Glutamatergic neuron (in vitro differentiated cells): ENCODE measurements at regions not wholly inside any gene's neighbourhood (a gene's known extent, or its start where the extent isn't known, plus 50 kb on each side); places are given as distances from the start of the nearest gene placed in this dataset.

Experiments used
- DNase-seq: peaks from one replicate; pipeline ENCODE4 v3.0.0; 2022
- H3K27ac Mint-ChIP-seq: one replicate; pipeline ENCODE4 v1.8.0; 2020; ENCODE audit warnings: mild to moderate bottlenecking, mixed read lengths, inconsistent platforms; ENCODE audit not compliant: unreplicated experiment
- H3K27me3 Mint-ChIP-seq: one replicate; pipeline ENCODE4 v1.8.0; 2020; ENCODE audit warnings: mild to moderate bottlenecking, moderate library complexity, mixed read lengths, inconsistent platforms; ENCODE audit not compliant: unreplicated experiment
- H3K36me3 Mint-ChIP-seq: one replicate; pipeline ENCODE4 v1.8.0; 2020; ENCODE audit warnings: mild to moderate bottlenecking, mixed read lengths, inconsistent platforms; ENCODE audit not compliant: unreplicated experiment
- H3K4me1 Mint-ChIP-seq: one replicate; pipeline ENCODE4 v1.8.0; 2020; ENCODE audit warnings: mild to moderate bottlenecking, low read depth, mixed read lengths, inconsistent platforms; ENCODE audit not compliant: unreplicated experiment
- H3K4me3 Mint-ChIP-seq: one replicate; pipeline ENCODE4 v1.8.0; 2020; ENCODE audit warnings: mild to moderate bottlenecking, mixed read lengths, inconsistent platforms; ENCODE audit not compliant: unreplicated experiment
- H3K9me3 Mint-ChIP-seq: one replicate; pipeline ENCODE4 v1.8.0; 2020; ENCODE audit warnings: mild to moderate bottlenecking, moderate library complexity, mixed read lengths, inconsistent platforms; ENCODE audit not compliant: unreplicated experiment
- TF ChIP-seq, protein P1 (sequence below): fragments of 200-600 bp; sonication (generic); IDR thresholded peaks from one replicate; pipeline ENCODE4 v1.5.0; 2021; ENCODE audit not compliant: partially characterized antibody, unreplicated experiment

DNA sequence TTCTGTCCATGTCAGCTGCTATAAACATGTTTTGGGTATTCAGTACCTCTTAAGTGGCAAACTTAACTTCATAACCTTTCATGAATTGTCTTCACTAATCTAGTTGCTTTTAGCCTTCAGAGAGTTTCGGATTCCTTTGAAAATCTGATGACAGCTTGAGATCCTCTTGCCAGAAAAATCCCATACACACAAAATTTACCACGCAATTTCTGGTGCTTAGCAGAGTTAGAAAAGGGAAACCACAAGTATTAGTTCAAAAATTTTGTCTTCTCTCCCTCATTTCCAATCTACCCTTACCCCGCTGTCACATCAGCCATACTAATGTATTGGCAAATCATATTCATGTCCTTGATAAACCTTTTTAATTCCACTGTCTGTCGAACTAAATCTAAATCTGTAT is 72.7 kb upstream of the TMEM106B start:
- H3K27ac Mint-ChIP-seq = no peak overlapping the region
- peaks cover 2% of the 10 kb centered on the region for H3K27me3 Mint-ChIP-seq
- TF ChIP-seq, protein P1, sequence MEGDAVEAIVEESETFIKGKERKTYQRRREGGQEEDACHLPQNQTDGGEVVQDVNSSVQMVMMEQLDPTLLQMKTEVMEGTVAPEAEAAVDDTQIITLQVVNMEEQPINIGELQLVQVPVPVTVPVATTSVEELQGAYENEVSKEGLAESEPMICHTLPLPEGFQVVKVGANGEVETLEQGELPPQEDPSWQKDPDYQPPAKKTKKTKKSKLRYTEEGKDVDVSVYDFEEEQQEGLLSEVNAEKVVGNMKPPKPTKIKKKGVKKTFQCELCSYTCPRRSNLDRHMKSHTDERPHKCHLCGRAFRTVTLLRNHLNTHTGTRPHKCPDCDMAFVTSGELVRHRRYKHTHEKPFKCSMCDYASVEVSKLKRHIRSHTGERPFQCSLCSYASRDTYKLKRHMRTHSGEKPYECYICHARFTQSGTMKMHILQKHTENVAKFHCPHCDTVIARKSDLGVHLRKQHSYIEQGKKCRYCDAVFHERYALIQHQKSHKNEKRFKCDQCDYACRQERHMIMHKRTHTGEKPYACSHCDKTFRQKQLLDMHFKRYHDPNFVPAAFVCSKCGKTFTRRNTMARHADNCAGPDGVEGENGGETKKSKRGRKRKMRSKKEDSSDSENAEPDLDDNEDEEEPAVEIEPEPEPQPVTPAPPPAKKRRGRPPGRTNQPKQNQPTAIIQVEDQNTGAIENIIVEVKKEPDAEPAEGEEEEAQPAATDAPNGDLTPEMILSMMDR = no peak
- no peaks in the 10 kb centered on the region for H3K36me3 Mint-ChIP-seq
- no peak overlapping the region for H3K4me3 Mint-ChIP-seq
- DNase-seq = no peak
- no peaks in the 10 kb centered on the region for H3K4me1 Mint-ChIP-seq
- H3K9me3 Mint-ChIP-seq = no peaks in the 10 kb centered on the region

DNA sequence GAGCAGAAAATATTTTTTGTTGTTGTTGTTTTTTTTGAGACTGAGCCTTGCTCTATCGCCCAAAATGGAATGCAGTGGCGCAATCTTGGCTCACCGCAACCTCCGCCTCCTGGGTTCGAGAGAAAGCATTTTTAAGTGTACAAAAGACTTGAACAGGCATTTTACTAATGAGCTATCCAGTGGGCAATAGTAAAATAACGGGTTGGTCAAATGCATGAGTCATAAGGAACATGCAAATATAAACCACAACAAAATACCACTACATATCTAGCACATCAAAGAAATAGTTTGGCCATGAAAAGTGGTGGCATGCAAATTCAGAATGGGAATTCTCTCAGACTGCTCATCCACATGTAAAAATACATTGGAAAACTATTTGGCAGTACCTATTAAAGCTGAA is 71.7 kb upstream of the TMEM106B start:
- DNase-seq = no peak
- TF ChIP-seq, protein P1 = no peak
- Mint-ChIP-seq H3K27me3 (peaks cover 2% of the 10 kb centered on the region), H3K27ac (no peak overlapping the region), H3K36me3 (no peaks in the 10 kb centered on the region), H3K4me3 (no peak overlapping the region), H3K9me3 (no peaks in the 10 kb centered on the region), H3K4me1 (no peaks in the 10 kb centered on the region)

DNA sequence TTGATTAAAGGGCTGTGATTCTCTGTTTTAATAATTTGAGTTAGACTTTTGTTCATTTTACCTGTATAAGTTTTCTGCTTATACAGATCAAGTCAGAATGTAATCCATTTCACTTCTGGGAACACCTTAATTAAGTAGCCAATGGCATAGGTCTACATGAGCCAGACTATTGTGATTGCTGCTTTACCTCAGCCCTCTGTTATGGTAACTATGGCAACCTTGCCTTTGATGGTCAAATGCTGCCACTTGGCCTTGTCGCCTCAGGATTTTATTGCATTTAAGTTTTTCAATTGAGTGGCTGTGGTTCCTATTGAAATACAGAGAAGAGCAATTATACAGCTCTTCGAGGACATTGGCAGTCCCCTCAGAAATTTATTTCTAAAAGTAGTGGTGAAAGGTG is 64.3 kb upstream of the TMEM106B start:
- Mint-ChIP-seq H3K27ac (no peak overlapping the region), H3K36me3 (no peaks in the 10 kb centered on the region), H3K4me3 (no peak overlapping the region), H3K27me3 (peaks cover 2% of the 10 kb centered on the region), H3K9me3 (no peaks in the 10 kb centered on the region), H3K4me1 (no peaks in the 10 kb centered on the region)
- DNase-seq = no peak
- TF ChIP-seq, protein P1 = no peak

DNA sequence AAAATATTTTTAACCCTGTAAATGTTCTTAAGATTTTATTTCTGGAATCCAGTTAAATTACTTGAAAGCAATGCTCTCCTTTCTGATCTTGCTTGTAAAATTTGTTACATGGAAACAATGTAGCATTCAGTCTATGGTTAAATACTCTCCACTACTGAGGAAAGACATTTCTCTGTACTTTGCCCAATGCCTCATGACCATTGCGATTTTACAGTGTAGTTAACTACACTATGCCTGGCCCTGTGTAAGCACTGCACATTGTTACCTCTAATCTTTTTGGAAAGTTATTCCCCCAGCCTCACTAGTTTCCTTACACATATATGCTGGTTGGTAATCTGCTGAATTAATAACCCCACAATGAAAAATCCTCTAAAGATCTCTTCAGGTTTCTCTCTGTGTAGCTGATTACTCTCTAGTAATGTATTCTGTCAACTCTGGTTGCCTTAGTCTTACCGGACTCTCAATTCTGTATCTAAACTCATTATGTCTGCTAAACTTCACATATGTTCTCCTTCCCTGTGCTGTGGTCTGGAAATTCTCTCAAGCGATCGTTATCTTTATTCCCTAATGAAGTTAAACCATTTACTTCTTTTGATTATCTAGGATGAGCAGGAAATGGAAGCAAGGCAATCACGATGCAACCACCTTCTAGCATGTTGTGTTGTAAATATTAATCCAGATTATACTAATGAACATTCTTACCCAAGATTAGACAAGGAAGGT is 58.7 kb upstream of the TMEM106B start:
- no peaks in the 10 kb centered on the region for H3K9me3 Mint-ChIP-seq

DNA sequence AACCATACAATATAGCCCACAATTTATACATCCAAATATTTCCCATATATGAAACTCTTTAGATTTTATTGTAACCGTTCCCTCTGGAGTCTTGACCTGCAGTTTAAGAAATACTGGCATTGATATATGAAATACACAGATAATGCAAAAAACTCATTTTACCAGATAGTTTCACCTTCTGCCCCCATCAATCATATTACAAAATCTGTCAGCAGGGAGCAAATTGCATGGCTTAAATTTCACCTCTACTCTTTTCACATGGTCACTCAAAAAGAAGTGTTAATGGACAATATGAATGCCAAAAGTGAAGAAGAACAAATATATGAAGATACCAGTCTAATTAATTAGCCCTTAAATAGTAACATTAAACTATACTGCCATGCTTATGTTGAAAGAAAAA is 57.0 kb upstream of the TMEM106B start:
- Mint-ChIP-seq H3K27me3 (peaks cover 2% of the 10 kb centered on the region), H3K4me1 (peaks cover 3% of the 10 kb centered on the region), H3K9me3 (no peaks in the 10 kb centered on the region), H3K36me3 (no peaks in the 10 kb centered on the region), H3K4me3 (no peak overlapping the region), H3K27ac (no peak overlapping the region)
- TF ChIP-seq, protein P1 = no peak
- no peak for DNase-seq

More for the DNA sequence above, 58.7 kb upstream of the TMEM106B start:
- Mint-ChIP-seq H3K36me3 (no peaks in the 10 kb centered on the region), H3K4me1 (peaks cover 3% of the 10 kb centered on the region), H3K4me3 (no peak overlapping the region), H3K27me3 (peaks cover 2% of the 10 kb centered on the region), H3K27ac (no peak overlapping the region)
- no peak for DNase-seq
- TF ChIP-seq, protein P1 = no peak
